ENCODE measurements at regions not wholly inside any gene's neighbourhood (a gene's known extent, or its start where the extent isn't known, plus 50 kb on each side); places are given as distances from the start of the nearest gene placed in this dataset.

DNA sequence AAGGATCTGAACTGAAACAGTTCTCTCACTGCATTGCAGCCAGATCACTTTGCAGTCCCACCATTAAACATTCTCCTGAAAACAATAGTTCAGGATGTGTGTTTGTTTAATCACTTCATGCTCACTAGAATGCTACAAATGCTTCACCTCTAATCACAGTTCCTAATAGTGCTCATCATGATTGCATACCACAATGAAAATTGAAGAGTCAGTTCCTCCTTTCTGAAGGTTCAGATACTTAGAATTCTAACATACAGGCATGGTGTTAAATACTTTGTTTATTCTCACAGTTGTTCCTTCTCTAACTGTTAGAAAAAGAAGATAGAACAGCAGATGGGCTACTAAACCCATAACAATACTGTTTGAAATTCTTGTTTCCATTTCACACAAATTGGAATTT, 622.3 kb upstream of the ACVR2A start:
- Histone ChIP-seq H3K36me3 (ENCODE audit: insufficient read depth, low read length) (no peaks in the 10 kb centered on the region), H3K9me3 (ENCODE audit: control insufficient read depth in 1 of 2, insufficient read depth in 1 of 2, low read length in 2 of 2) (peaks cover 0 to 5% of the 10 kb centered on the region in 2 experiments), H3K27me3 (ENCODE audit: control insufficient read depth in 1 of 2, insufficient read depth in 2 of 2, low read length in 2 of 2) (no peaks in the 10 kb centered on the region), H3K27ac (ENCODE audit: low read depth in 1 of 2, low read length in 2 of 2) (no peak overlapping the region), H3K4me3 (ENCODE audit: low read length) (no peak overlapping the region), H3K4me1 (ENCODE audit: insufficient read depth, low read length) (no peaks in the 10 kb centered on the region)
- ATAC-seq (ENCODE audit: poor library complexity) (no peak), DNase-seq (no peak)
- Mint-ChIP-seq H3K27me3 (no peaks in the 10 kb centered on the region), H3K4me3 (no peak overlapping the region), H3K36me3 (ENCODE audit: low read depth) (no peaks in the 10 kb centered on the region), H3K9me3 (peaks cover 3% of the 10 kb centered on the region), H3K4me1 (ENCODE audit: low read depth) (no peaks in the 10 kb centered on the region), H3K27ac (no peak overlapping the region)
- POLR2A ChIA-PET = no interaction called here
- intact Hi-C loops (cut with DNase I, micrococcal nuclease) = no loop called here
- TF ChIP-seq, protein P1, sequence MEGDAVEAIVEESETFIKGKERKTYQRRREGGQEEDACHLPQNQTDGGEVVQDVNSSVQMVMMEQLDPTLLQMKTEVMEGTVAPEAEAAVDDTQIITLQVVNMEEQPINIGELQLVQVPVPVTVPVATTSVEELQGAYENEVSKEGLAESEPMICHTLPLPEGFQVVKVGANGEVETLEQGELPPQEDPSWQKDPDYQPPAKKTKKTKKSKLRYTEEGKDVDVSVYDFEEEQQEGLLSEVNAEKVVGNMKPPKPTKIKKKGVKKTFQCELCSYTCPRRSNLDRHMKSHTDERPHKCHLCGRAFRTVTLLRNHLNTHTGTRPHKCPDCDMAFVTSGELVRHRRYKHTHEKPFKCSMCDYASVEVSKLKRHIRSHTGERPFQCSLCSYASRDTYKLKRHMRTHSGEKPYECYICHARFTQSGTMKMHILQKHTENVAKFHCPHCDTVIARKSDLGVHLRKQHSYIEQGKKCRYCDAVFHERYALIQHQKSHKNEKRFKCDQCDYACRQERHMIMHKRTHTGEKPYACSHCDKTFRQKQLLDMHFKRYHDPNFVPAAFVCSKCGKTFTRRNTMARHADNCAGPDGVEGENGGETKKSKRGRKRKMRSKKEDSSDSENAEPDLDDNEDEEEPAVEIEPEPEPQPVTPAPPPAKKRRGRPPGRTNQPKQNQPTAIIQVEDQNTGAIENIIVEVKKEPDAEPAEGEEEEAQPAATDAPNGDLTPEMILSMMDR (IDR thresholded peaks at IDR 0.05) = no peak
- CTCF ChIA-PET = no interaction called here

DNA sequence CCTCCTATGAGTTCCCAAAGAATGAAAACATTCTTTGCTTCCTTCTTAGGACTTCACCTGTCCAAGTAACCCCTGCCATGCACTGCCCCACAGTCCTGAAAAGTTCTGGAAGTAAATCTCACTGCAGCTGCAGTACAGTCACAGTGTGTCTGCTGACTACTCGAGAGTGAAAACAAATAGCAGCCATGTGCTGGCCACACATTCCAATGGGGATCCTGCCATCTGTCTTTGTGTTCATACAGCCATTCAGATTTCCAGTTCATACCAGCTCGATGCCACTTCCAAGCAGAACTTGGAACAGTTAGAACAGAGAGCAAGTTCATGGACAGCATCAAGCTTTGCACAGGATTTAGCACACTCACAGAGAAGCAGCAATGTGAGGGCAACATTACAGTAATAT, 629.9 kb upstream of the ACVR2A start:
- no peaks in the 10 kb centered on the region for H3K27me3 Mint-ChIP-seq
- H3K36me3 ChIP-seq (ENCODE audit: insufficient read depth, low read length) = no peaks in the 10 kb centered on the region
- H3K27ac ChIP-seq (ENCODE audit: low read depth in 1 of 2, low read length in 2 of 2) = no peak overlapping the region
- H3K4me1 Mint-ChIP-seq (ENCODE audit: low read depth) = no peaks in the 10 kb centered on the region
- no peaks in the 10 kb centered on the region for H3K4me1 ChIP-seq (ENCODE audit: insufficient read depth, low read length)
- CTCF ChIA-PET = no interaction called here
- H3K4me3 ChIP-seq (ENCODE audit: low read length) = no peak overlapping the region
- DNase-seq = no peak
- peaks cover 20% of the 10 kb centered on the region for H3K9me3 Mint-ChIP-seq
- H3K4me3 Mint-ChIP-seq = no peak overlapping the region
- TF ChIP-seq, protein P1 (IDR thresholded peaks at IDR 0.05) = no peak
- ATAC-seq (ENCODE audit: poor library complexity) = no peak
- H3K9me3 ChIP-seq (ENCODE audit: control insufficient read depth in 1 of 2, insufficient read depth in 1 of 2, low read length in 2 of 2) = peaks cover 0 to 5% of the 10 kb centered on the region in 2 experiments
- no peaks in the 10 kb centered on the region for H3K27me3 ChIP-seq (ENCODE audit: control insufficient read depth in 1 of 2, insufficient read depth in 2 of 2, low read length in 2 of 2)
- POLR2A ChIA-PET = no interaction called here
- intact Hi-C loops (cut with DNase I, micrococcal nuclease) = no loop called here
- H3K27ac Mint-ChIP-seq = no peak overlapping the region
- H3K36me3 Mint-ChIP-seq (ENCODE audit: low read depth) = no peaks in the 10 kb centered on the region

DNA sequence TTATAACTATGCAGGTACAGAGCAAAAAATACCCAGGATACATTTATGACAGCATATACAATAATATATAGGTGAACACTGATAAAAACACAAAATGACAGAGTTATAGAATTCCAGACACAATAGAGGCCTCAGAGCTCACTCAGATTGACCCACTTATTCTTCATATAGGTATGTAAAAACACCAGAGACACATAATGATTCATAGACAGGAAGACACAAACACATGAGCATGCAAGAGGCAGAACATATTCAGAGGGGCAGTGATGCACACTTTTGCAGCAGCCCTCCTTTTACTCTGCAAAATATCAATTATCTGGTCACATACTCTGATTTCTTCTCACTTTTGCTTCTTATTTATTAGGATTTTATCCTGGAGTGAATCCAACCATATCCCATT, 633.3 kb upstream of the ACVR2A start:
- CTCF ChIA-PET = interaction anchor here (0.8 kb wide), 1 partner anchor 11 kb away, joined by 3 read pairs; no protein-coding TSS in a partner anchor
- no peaks in the 10 kb centered on the region for H3K27me3 ChIP-seq (ENCODE audit: control insufficient read depth in 1 of 2, insufficient read depth in 2 of 2, low read length in 2 of 2)
- H3K4me3 Mint-ChIP-seq = no peak overlapping the region
- H3K9me3 Mint-ChIP-seq = peaks cover 17% of the 10 kb centered on the region
- no peak overlapping the region for H3K27ac ChIP-seq (ENCODE audit: low read depth in 1 of 2, low read length in 2 of 2)
- ATAC-seq (ENCODE audit: poor library complexity) = no peak
- H3K4me1 ChIP-seq (ENCODE audit: insufficient read depth, low read length) = no peaks in the 10 kb centered on the region
- no peak for DNase-seq
- TF ChIP-seq, protein P1 (IDR thresholded peaks at IDR 0.05) = no peak
- H3K36me3 ChIP-seq (ENCODE audit: insufficient read depth, low read length) = no peaks in the 10 kb centered on the region
- H3K9me3 ChIP-seq (ENCODE audit: control insufficient read depth in 1 of 2, insufficient read depth in 1 of 2, low read length in 2 of 2) = no peaks in the 10 kb centered on the region
- intact Hi-C loops (cut with DNase I, micrococcal nuclease) = no loop called here
- H3K27ac Mint-ChIP-seq = no peak overlapping the region
- no peak overlapping the region for H3K4me3 ChIP-seq (ENCODE audit: low read length)
- no peaks in the 10 kb centered on the region for H3K36me3 Mint-ChIP-seq (ENCODE audit: low read depth)
- H3K4me1 Mint-ChIP-seq (ENCODE audit: low read depth) = no peaks in the 10 kb centered on the region
- POLR2A ChIA-PET = no interaction called here
- no peaks in the 10 kb centered on the region for H3K27me3 Mint-ChIP-seq
